ENCODE measurements at regions not wholly inside any gene's neighbourhood (a gene's known extent, or its start where the extent isn't known, plus 50 kb on each side); places are given as distances from the start of the nearest gene placed in this dataset.

GRCh38 chr15:47968593-47968992 lies 152.2 kb upstream of the SLC24A5 start:
- no peak overlapping the region for H3K9ac ChIP-seq (ENCODE audit: low read length)
- FAIRE-seq (no peak), DNase-seq (ENCODE audit: low read depth) (no peak)
- H3K4me1 ChIP-seq (ENCODE audit: insufficient read depth, low read length) = no peaks in the 10 kb centered on the region
- no peaks in the 10 kb centered on the region for H3K4me1 Mint-ChIP-seq (ENCODE audit: low read depth, unreplicated experiment)
- H3K79me2 ChIP-seq (ENCODE audit: insufficient read depth, low read length) = no peaks in the 10 kb centered on the region
- H3K27me3 Mint-ChIP-seq (ENCODE audit: low read depth, unreplicated experiment) = peaks cover 1% of the 10 kb centered on the region
- H3K9me3 ChIP-seq (ENCODE audit: insufficient read depth, low read depth, low read length) = no peaks in the 10 kb centered on the region
- H2AFZ ChIP-seq (ENCODE audit: low read depth, low read length) = no peak overlapping the region
- no peak overlapping the region for H3K27ac Mint-ChIP-seq (ENCODE audit: unreplicated experiment)
- no peak overlapping the region for H3K4me3 ChIP-seq (ENCODE audit: insufficient read depth, low read depth, low read length)
- H3K36me3 ChIP-seq (ENCODE audit: insufficient read depth, low read length) = no peaks in the 10 kb centered on the region
- TF ChIP-seq EZH2 (IDR thresholded peaks at IDR 0.05; ENCODE audit: insufficient read depth, low read length) (no peak), CTCF (IDR thresholded peaks at IDR 0.05; ENCODE audit: insufficient read depth, low read depth, low read length) (no peak)
- H4K20me1 ChIP-seq (ENCODE audit: insufficient read depth, low read length) = no peaks in the 10 kb centered on the region
- no peak overlapping the region for H3K27ac ChIP-seq (ENCODE audit: low read depth, low read length)
- no peaks in the 10 kb centered on the region for H3K36me3 Mint-ChIP-seq (ENCODE audit: low read depth, unreplicated experiment)
- H3K4me3 Mint-ChIP-seq (ENCODE audit: unreplicated experiment) = no peak overlapping the region
- no peak overlapping the region for H3K4me2 ChIP-seq (ENCODE audit: low read length)
- H3K27me3 ChIP-seq (ENCODE audit: insufficient read depth, low read length) = no peaks in the 10 kb centered on the region
- H3K9me3 Mint-ChIP-seq (ENCODE audit: unreplicated experiment) = no peaks in the 10 kb centered on the region

DNA sequence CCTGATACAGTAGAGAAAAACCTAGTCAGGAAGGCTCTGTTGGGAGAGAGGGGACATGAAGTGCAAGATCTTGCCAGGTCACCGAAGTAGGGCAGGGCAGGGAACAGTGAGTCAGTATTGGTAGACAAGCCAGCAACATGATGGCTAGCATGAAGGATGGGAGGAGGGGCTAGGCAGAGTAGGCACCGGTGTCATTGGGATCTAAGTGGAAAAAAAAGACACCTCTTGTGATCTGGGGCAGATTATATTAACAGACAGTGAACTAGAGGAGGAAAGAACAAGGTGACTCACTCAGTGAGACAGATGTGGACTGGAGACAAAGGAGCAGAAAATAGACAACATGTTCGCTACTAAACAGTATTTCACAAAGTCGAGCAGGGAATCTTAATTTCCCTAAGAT lies 149.2 kb upstream of the SLC24A5 start:
- no peak overlapping the region for H3K9ac ChIP-seq (ENCODE audit: low read length)
- no peaks in the 10 kb centered on the region for H3K9me3 ChIP-seq (ENCODE audit: insufficient read depth, low read depth, low read length)
- Mint-ChIP-seq H3K4me1 (ENCODE audit: low read depth, unreplicated experiment) (no peaks in the 10 kb centered on the region), H3K27ac (ENCODE audit: unreplicated experiment) (no peak overlapping the region), H3K4me3 (ENCODE audit: unreplicated experiment) (no peak overlapping the region), H3K36me3 (ENCODE audit: low read depth, unreplicated experiment) (no peaks in the 10 kb centered on the region), H3K27me3 (ENCODE audit: low read depth, unreplicated experiment) (peaks cover 2% of the 10 kb centered on the region), H3K9me3 (ENCODE audit: unreplicated experiment) (peaks cover 2% of the 10 kb centered on the region)
- no peaks in the 10 kb centered on the region for H3K36me3 ChIP-seq (ENCODE audit: insufficient read depth, low read length)
- TF ChIP-seq CTCF (IDR thresholded peaks at IDR 0.05; ENCODE audit: insufficient read depth, low read depth, low read length) (no peak), EZH2 (IDR thresholded peaks at IDR 0.05; ENCODE audit: insufficient read depth, low read length) (no peak)
- no peaks in the 10 kb centered on the region for H3K4me1 ChIP-seq (ENCODE audit: insufficient read depth, low read length)
- H2AFZ ChIP-seq (ENCODE audit: low read depth, low read length) = no peak overlapping the region
- DNase-seq (ENCODE audit: low read depth) = no peak
- H3K79me2 ChIP-seq (ENCODE audit: insufficient read depth, low read length) = no peaks in the 10 kb centered on the region
- H3K27me3 ChIP-seq (ENCODE audit: insufficient read depth, low read length) = no peaks in the 10 kb centered on the region
- no peak for FAIRE-seq
- H3K27ac ChIP-seq (ENCODE audit: low read depth, low read length) = no peak overlapping the region
- no peak overlapping the region for H3K4me3 ChIP-seq (ENCODE audit: insufficient read depth, low read depth, low read length)
- no peak overlapping the region for H3K4me2 ChIP-seq (ENCODE audit: low read length)
- no peaks in the 10 kb centered on the region for H4K20me1 ChIP-seq (ENCODE audit: insufficient read depth, low read length)

DNA sequence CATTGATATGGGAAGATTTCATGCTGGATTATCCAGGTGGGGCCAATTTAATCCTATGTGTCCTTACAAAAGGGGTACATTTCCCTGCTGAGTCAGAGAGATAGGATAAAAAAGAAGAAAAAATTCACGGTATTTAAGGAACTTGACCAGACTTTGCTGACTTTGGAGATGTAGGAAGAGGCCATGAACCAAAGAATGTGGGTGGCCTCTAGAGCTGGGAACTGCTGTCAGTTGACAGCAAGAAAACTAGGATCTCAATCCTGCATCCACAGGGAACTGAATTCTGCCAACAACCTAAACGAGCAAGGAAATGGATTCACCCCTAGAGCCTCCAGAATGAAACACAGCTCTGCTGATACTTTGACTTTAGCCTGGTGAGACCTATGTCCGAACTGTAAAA lies 148.1 kb upstream of the SLC24A5 start:
- H3K4me3 ChIP-seq (ENCODE audit: insufficient read depth, low read depth, low read length) = no peak overlapping the region
- Mint-ChIP-seq H3K27ac (ENCODE audit: unreplicated experiment) (no peak overlapping the region), H3K36me3 (ENCODE audit: low read depth, unreplicated experiment) (no peaks in the 10 kb centered on the region), H3K9me3 (ENCODE audit: unreplicated experiment) (peaks cover 2% of the 10 kb centered on the region), H3K4me1 (ENCODE audit: low read depth, unreplicated experiment) (no peaks in the 10 kb centered on the region), H3K27me3 (ENCODE audit: low read depth, unreplicated experiment) (peaks cover 2% of the 10 kb centered on the region), H3K4me3 (ENCODE audit: unreplicated experiment) (no peak overlapping the region)
- no peaks in the 10 kb centered on the region for H3K4me1 ChIP-seq (ENCODE audit: insufficient read depth, low read length)
- no peaks in the 10 kb centered on the region for H3K9me3 ChIP-seq (ENCODE audit: insufficient read depth, low read depth, low read length)
- FAIRE-seq (no peak), DNase-seq (ENCODE audit: low read depth) (no peak)
- H3K36me3 ChIP-seq (ENCODE audit: insufficient read depth, low read length) = no peaks in the 10 kb centered on the region
- no peak overlapping the region for H3K9ac ChIP-seq (ENCODE audit: low read length)
- H3K27me3 ChIP-seq (ENCODE audit: insufficient read depth, low read length) = no peaks in the 10 kb centered on the region
- H3K4me2 ChIP-seq (ENCODE audit: low read length) = no peak overlapping the region
- no peaks in the 10 kb centered on the region for H4K20me1 ChIP-seq (ENCODE audit: insufficient read depth, low read length)
- H3K79me2 ChIP-seq (ENCODE audit: insufficient read depth, low read length) = no peaks in the 10 kb centered on the region
- H2AFZ ChIP-seq (ENCODE audit: low read depth, low read length) = no peak overlapping the region
- TF ChIP-seq CTCF (IDR thresholded peaks at IDR 0.05; ENCODE audit: insufficient read depth, low read depth, low read length) (no peak), EZH2 (IDR thresholded peaks at IDR 0.05; ENCODE audit: insufficient read depth, low read length) (no peak)
- H3K27ac ChIP-seq (ENCODE audit: low read depth, low read length) = no peak overlapping the region
